Nephron (organoid): ENCODE measurements at regions not wholly inside any gene's neighbourhood (a gene's known extent, or its start where the extent isn't known, plus 50 kb on each side); places are given as distances from the start of the nearest gene placed in this dataset.

Experiments used
- H3K27ac Mint-ChIP-seq, 3 experiments: 2 replicates each; pipeline ENCODE4 v1.8.0; 2020; ENCODE audit warnings: mixed read lengths in 3 of 3, mild to moderate bottlenecking in 2 of 3, moderate library complexity in 1 of 3
- H3K27me3 Mint-ChIP-seq: 2 replicates; pipeline ENCODE4 v1.8.0; 2021; ENCODE audit warnings: low read depth, mild to moderate bottlenecking, moderate library complexity, mixed read lengths
- H3K36me3 Mint-ChIP-seq: 2 replicates; pipeline ENCODE4 v1.8.0; 2020; ENCODE audit warnings: low read depth, mixed read lengths
- H3K4me1 Mint-ChIP-seq: 2 replicates; pipeline ENCODE4 v1.8.0; 2020; ENCODE audit warnings: mixed read lengths
- H3K4me3 Mint-ChIP-seq, 3 experiments: 2 replicates each; pipeline ENCODE4 v1.8.0; 2020; ENCODE audit warnings: mild to moderate bottlenecking in 3 of 3, mixed read lengths in 3 of 3, moderate library complexity in 2 of 3
- H3K9me3 Mint-ChIP-seq: 2 replicates; pipeline ENCODE4 v1.8.0; 2020; ENCODE audit warnings: mixed read lengths
- CTCF ChIP-seq, 3 experiments: fragments of 200-600 bp; sonication (generic); IDR thresholded peaks; one replicate each; pipeline ENCODE4 v1.5.0; 2021; ENCODE audit warnings: antibody characterized with exemption in 3 of 3; ENCODE audit not compliant: unreplicated experiment in 3 of 3

DNA sequence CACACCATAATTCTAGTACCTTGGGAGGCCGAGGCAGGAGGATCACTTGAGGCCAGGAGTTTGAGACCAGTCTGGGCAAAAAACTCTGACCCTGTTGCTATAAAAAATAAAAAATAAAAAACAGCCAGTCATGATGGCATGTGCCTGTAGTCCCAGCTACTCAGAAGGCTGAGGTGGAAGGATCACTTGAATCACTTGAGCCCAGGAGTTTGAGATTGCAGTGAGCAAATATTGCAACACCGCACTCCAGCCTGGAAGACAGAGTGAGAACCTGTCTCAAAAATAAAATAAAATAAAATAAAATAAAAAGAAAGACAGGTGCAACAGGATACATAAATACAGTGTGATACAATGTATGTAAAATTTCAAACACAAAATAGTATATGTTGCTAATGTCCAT, 154.5 kb downstream of the OTOR start:
- H3K9me3 Mint-ChIP-seq: no peaks in the 10 kb centered on the region
- no peaks in the 10 kb centered on the region for H3K27me3 Mint-ChIP-seq
- no peak overlapping the region for H3K4me3 Mint-ChIP-seq
- H3K27ac Mint-ChIP-seq: no peak overlapping the region
- H3K36me3 Mint-ChIP-seq: no peaks in the 10 kb centered on the region
- no peaks in the 10 kb centered on the region for H3K4me1 Mint-ChIP-seq
- no peak for TF ChIP-seq CTCF (IDR thresholded peaks at IDR 0.05; ENCODE audit: unreplicated experiment in 3 of 3)

DNA sequence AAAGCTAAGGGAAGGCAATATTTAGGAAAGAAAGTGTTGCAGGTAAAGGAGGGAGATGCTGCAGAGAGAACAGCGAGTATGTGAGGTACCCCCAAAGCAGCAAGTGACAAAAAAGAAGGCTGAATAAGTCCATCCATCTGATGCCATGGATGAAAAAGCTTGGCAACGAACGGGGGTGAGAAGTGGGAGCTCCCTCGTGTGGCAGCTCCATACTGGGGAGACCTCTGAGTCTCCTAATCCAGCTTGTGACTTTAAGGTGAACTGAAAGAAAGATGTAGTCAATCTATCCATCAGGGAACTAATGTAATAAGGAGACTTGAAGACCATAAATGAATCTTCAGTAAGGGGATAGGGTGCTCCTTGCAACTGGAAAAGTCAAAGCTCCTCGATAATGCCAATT, 156.6 kb downstream of the OTOR start:
- Mint-ChIP-seq H3K4me1 (no peaks in the 10 kb centered on the region), H3K4me3 (no peak overlapping the region), H3K27ac (no peak overlapping the region), H3K27me3 (no peaks in the 10 kb centered on the region), H3K36me3 (no peaks in the 10 kb centered on the region), H3K9me3 (peaks cover 5% of the 10 kb centered on the region)
- TF ChIP-seq CTCF (IDR thresholded peaks at IDR 0.05; ENCODE audit: unreplicated experiment in 3 of 3): no peak

DNA sequence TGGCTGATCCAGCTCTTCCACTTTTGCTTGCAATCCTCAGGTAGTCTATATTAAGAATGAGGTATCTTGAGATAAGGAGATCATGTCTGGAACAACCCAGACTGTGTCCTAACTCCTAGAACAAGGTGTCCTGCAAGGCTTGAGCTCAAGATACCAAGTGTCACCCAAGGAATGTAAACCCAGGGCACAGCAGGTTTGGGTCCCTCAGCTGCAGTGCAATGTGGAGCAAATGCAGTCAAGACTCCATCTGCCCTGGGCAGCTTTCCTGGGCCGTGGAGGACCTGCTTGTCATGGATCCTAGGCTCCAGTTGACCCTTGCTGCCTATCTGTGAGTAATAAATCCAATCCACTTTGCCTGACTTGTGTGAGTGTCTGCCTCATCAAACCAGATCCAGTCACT, 166.1 kb downstream of the OTOR start:
- H3K36me3 Mint-ChIP-seq: no peaks in the 10 kb centered on the region
- H3K9me3 Mint-ChIP-seq: peaks cover 22% of the 10 kb centered on the region
- H3K27ac Mint-ChIP-seq: no peak overlapping the region
- no peaks in the 10 kb centered on the region for H3K27me3 Mint-ChIP-seq
- no peak for TF ChIP-seq CTCF (IDR thresholded peaks at IDR 0.05; ENCODE audit: unreplicated experiment in 3 of 3)
- H3K4me1 Mint-ChIP-seq: no peaks in the 10 kb centered on the region
- no peak overlapping the region for H3K4me3 Mint-ChIP-seq

- Mint-ChIP-seq H3K36me3 (no peaks in the 10 kb centered on the region), H3K4me1 (no peaks in the 10 kb centered on the region), H3K27ac (no peak overlapping the region), H3K9me3 (peaks cover 17% of the 10 kb centered on the region), H3K27me3 (no peaks in the 10 kb centered on the region), H3K4me3 (no peak overlapping the region)
- TF ChIP-seq CTCF (IDR thresholded peaks at IDR 0.05; ENCODE audit: unreplicated experiment in 3 of 3): no peak
These were observed 168.0 kb downstream of the OTOR start for GRCh38 chr20:16916165-16916564.

- TF ChIP-seq CTCF (IDR thresholded peaks at IDR 0.05; ENCODE audit: unreplicated experiment in 3 of 3): no peak
- Mint-ChIP-seq H3K36me3 (no peaks in the 10 kb centered on the region), H3K27me3 (no peaks in the 10 kb centered on the region), H3K9me3 (peaks cover 11% of the 10 kb centered on the region), H3K4me3 (no peak overlapping the region), H3K4me1 (peaks cover 6% of the 10 kb centered on the region), H3K27ac (no peak overlapping the region)
These were observed 169.5 kb downstream of the OTOR start for GRCh38 chr20:16917636-16918035.

GRCh38 chr20:16918366-16918765, 170.2 kb downstream of the OTOR start:
- Mint-ChIP-seq H3K27ac (no peak overlapping the region), H3K4me1 (peaks cover 13% of the 10 kb centered on the region), H3K4me3 (no peak overlapping the region), H3K27me3 (no peaks in the 10 kb centered on the region), H3K36me3 (no peaks in the 10 kb centered on the region), H3K9me3 (peaks cover 9% of the 10 kb centered on the region)
- no peak for TF ChIP-seq CTCF (IDR thresholded peaks at IDR 0.05; ENCODE audit: unreplicated experiment in 3 of 3)
